ENCODE measurements at regions not wholly inside any gene's neighbourhood (a gene's known extent, or its start where the extent isn't known, plus 50 kb on each side); places are given as distances from the start of the nearest gene placed in this dataset.

DNA sequence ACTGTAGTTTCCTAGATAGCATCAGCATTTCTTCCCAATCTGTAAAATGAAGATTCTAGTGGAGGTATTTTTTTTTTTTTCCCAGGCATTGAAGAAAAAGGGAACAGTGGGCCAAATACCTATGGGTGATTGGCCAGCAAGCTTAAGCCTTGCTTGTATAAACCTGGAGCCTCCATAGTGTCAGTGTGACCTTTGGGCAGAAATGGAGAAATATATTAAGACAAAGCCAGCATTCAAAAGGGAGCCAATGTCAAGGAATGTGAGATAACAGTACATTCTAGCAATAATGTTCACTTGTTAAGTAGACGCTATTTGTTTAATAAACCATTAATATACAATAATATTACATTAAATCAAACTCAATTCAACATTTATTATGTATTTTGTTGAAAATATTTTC, 275.4 kb downstream of the FOXA2 start:
- DNase-seq (ENCODE audit: low read depth) = no peak
- no peak overlapping the region for H3K4me3 ChIP-seq (ENCODE audit: low read length)
- TF ChIP-seq, protein P1, sequence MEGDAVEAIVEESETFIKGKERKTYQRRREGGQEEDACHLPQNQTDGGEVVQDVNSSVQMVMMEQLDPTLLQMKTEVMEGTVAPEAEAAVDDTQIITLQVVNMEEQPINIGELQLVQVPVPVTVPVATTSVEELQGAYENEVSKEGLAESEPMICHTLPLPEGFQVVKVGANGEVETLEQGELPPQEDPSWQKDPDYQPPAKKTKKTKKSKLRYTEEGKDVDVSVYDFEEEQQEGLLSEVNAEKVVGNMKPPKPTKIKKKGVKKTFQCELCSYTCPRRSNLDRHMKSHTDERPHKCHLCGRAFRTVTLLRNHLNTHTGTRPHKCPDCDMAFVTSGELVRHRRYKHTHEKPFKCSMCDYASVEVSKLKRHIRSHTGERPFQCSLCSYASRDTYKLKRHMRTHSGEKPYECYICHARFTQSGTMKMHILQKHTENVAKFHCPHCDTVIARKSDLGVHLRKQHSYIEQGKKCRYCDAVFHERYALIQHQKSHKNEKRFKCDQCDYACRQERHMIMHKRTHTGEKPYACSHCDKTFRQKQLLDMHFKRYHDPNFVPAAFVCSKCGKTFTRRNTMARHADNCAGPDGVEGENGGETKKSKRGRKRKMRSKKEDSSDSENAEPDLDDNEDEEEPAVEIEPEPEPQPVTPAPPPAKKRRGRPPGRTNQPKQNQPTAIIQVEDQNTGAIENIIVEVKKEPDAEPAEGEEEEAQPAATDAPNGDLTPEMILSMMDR (conservative IDR thresholded peaks at IDR 0.05; ENCODE audit: low read depth, low read length) = no peak

DNA sequence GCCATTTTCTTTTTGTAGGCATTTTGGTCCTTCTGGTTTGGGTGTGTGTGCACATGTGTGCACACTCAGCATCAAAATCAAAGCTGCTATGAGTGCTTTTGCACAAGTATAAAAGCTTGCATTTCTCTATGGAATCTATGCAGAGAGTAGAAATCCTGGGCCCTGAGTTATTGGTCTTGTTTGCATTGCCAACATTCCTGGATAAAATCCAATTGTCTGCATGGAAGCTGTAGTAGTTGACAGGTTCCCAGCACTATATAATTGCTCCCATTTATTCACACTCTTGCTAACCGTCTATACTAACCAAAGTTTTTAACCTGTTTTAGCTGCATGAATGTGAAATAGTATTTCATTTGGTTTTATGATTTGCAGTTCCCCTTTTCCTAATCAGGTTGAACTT, 277.0 kb downstream of the FOXA2 start:
- no peak for DNase-seq (ENCODE audit: low read depth)
- TF ChIP-seq, protein P1 (conservative IDR thresholded peaks at IDR 0.05; ENCODE audit: low read depth, low read length) = no peak
- no peak overlapping the region for H3K4me3 ChIP-seq (ENCODE audit: low read length)

DNA sequence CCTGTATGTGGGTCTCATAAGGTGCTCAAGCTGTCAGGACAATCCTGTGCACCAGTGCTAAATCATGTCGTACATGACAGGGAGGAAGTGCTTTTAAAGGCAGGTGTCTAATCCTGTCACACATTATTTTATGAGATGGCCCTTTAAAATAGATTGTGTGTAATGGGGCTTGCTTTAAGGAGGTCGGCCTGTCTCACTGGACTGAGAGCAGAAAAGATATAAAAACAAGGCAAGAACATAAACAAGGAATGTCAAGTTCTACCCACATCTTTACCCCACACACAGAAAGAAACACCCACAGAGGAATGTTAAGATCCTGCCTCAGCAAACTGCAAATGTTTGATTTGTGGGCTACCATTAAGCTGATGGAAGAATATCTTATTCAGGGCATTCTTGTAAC, 279.0 kb downstream of the FOXA2 start:
- H3K4me3 ChIP-seq (ENCODE audit: low read length) = no peak overlapping the region
- TF ChIP-seq, protein P1 (conservative IDR thresholded peaks at IDR 0.05; ENCODE audit: low read depth, low read length) = no peak
- no peak for DNase-seq (ENCODE audit: low read depth)

DNA sequence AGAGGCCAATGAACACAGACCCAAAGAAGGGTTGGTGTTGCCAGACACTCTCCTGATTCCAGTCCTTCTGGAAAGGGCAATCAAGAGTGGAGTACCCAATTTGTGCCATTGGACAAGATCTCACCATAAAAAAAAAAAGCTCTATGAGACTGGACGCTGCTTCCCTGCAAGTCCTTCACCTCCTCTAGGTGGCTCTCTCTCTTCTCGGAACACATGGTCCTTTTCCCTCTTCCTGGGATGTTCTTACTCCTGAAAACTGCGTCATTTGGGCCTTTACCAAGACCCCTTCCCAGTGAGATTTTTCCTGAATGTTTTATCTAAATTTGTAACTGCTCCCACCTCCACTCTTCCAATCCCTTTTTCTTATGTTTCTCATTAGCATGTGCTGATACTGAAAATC, 280.8 kb downstream of the FOXA2 start:
- no peak for DNase-seq (ENCODE audit: low read depth)

DNA sequence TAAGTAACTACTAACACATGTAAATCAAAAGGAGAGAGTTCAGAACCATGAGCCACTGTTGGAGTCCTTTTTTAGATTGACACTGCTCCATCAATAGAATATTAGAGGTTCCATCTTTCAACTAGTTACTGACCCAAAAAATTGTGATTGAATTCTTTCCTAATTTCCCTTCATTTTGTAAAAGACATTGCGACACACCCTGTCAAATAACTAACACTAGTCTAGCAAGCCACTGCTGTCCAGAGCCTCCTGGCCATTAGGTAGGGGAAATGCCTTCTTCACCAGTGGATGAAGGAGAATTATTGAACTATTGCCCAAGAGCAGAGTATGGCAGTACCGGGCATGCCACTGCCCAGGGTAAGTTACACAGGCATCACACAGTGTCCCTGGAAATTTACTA, 282.3 kb downstream of the FOXA2 start:
- DNase-seq (ENCODE audit: low read depth) = no peak
- TF ChIP-seq, protein P1 (conservative IDR thresholded peaks at IDR 0.05; ENCODE audit: low read depth, low read length) = no peak
- H3K4me3 ChIP-seq (ENCODE audit: low read length) = no peak overlapping the region

More for the DNA sequence above, 280.8 kb downstream of the FOXA2 start:
- H3K4me3 ChIP-seq (ENCODE audit: low read length) = no peak overlapping the region
- TF ChIP-seq, protein P1 (conservative IDR thresholded peaks at IDR 0.05; ENCODE audit: low read depth, low read length) = no peak

DNA sequence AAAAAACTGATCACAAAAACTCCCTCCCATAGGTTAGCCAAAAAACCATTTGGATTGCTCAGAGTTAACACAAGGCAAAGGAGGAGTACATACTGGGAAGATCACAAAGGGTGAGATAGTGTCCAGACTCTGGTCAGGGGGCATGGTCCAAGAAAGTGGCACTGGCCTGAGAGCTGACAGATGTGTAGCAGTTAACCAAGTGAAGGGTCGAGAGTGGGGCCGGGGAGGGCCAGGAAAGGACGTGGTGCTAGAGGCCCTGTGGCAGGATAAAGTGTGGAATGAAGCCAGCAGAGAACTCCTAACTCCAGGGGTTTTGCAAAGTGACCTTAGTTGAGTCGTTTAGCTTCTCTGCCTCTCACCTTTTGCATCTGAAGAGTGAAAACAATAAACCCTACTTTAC, 290.5 kb downstream of the FOXA2 start:
- H3K4me3 ChIP-seq (ENCODE audit: low read length) = no peak overlapping the region
- TF ChIP-seq, protein P1 (conservative IDR thresholded peaks at IDR 0.05; ENCODE audit: low read depth, low read length) = no peak
- DNase-seq (ENCODE audit: low read depth) = no peak

DNA sequence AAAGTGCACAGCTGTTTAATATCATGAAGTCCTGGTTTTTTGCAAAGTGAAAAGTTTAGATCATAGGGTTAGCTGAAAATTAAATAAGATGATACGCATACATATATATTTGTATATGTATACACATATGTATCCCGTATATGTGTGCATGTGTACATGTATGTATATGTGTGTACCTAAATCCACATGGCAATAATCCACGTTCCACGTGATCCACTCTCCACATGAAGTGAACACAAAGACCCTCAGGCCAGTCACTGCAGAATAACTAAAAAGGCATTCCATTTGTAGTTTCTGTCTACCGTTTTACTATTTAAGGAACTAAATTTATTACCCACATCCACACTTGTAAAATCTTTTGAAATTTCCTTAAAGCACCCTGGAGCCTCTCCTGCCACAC, 294.9 kb downstream of the FOXA2 start:
- DNase-seq (ENCODE audit: low read depth) = no peak
- no peak overlapping the region for H3K4me3 ChIP-seq (ENCODE audit: low read length)
- TF ChIP-seq, protein P1 (conservative IDR thresholded peaks at IDR 0.05; ENCODE audit: low read depth, low read length) = no peak
